GM19395 (cell line): ENCODE measurements at regions not wholly inside any gene's neighbourhood (a gene's known extent, or its start where the extent isn't known, plus 50 kb on each side); places are given as distances from the start of the nearest gene placed in this dataset.

Experiments
- ATAC-seq: cut with Tn5 transposase; IDR thresholded peaks from one replicate; pipeline ENCODE4 v1.9.1; 2021; ENCODE audit warnings: mild to moderate bottlenecking, moderate library complexity; ENCODE audit not compliant: unreplicated experiment

GRCh38 chr7:130896051-130896881 is 162.3 kb upstream of the KLF14 start:
- no peak for ATAC-seq

GRCh38 chr7:130896898-130897514 is 163.0 kb upstream of the KLF14 start:
- ATAC-seq, result no peak

GRCh38 chr7:130897515-130898419 is 163.8 kb upstream of the KLF14 start:
- ATAC-seq, result no peak

- no peak for ATAC-seq
Measured at GRCh38 chr7:130899071-130899560, 165.1 kb upstream of the KLF14 start.

GRCh38 chr7:130899638-130900401 is 165.8 kb upstream of the KLF14 start:
- ATAC-seq, result no peak

GRCh38 chr7:130900471-130901076 is 166.6 kb upstream of the KLF14 start:
- ATAC-seq, result no peak

GRCh38 chr7:130901209-130901783 is 167.3 kb upstream of the KLF14 start:
- no peak for ATAC-seq

- no peak for ATAC-seq
Measured at GRCh38 chr7:130902755-130903357, 168.8 kb upstream of the KLF14 start.

GRCh38 chr7:130903358-130903974 is 169.5 kb upstream of the KLF14 start:
- no peak for ATAC-seq

- ATAC-seq, result no peak
Measured at GRCh38 chr7:130904031-130904757, 170.2 kb upstream of the KLF14 start.

GRCh38 chr7:130904792-130905191 is 170.8 kb upstream of the KLF14 start:
- no peak for ATAC-seq

GRCh38 chr7:130906575-130906974 is 172.6 kb upstream of the KLF14 start:
- no peak for ATAC-seq

- ATAC-seq, result no peak
Measured at GRCh38 chr7:130907439-130907838, 173.4 kb upstream of the KLF14 start.

GRCh38 chr7:130908345-130909160 is 174.5 kb upstream of the KLF14 start:
- ATAC-seq, result no peak

GRCh38 chr7:130909161-130909836 is 175.3 kb upstream of the KLF14 start:
- ATAC-seq, result no peak

- no peak for ATAC-seq
Measured at GRCh38 chr7:130909881-130910672, 176.1 kb upstream of the KLF14 start.
